SK-N-SH treated with all-trans-retinoic acid at 6 μM for 48 hours (cell line): ENCODE measurements at regions not wholly inside any gene's neighbourhood (a gene's known extent, or its start where the extent isn't known, plus 50 kb on each side); places are given as distances from the start of the nearest gene placed in this dataset.

ENCODE experiments used
- ARNTL ChIP-seq: fragments of 450-650 bp; formaldehyde crosslinking; IDR thresholded peaks from 2 replicates; pipeline ENCODE4 v1.5.0; 2020; ENCODE audit warnings: low read depth, mild to moderate bottlenecking, moderate library complexity, borderline replicate concordance
- BACH2 ChIP-seq: fragments of 250-450 bp; sonication (Bioruptor Pico); IDR thresholded peaks from 2 replicates; pipeline ENCODE4 v1.9.0; 2021; ENCODE audit warnings: mild to moderate bottlenecking, borderline replicate concordance
- CREB5 ChIP-seq: fragments of 250-450 bp; sonication (Bioruptor Pico); IDR thresholded peaks from 2 replicates; pipeline ENCODE4 v1.5.1; 2020; ENCODE audit warnings: low read depth, mild to moderate bottlenecking, moderate library complexity
- ISL1 ChIP-seq: fragments of 250-450 bp; sonication (Bioruptor Pico); IDR thresholded peaks from 2 replicates; pipeline ENCODE4 v2.1.2; 2022; ENCODE audit warnings: mild to moderate bottlenecking, moderate library complexity
- POU6F1 ChIP-seq: fragments of 250-450 bp; sonication (Bioruptor Pico); IDR thresholded peaks from 2 replicates; pipeline ENCODE4 v1.8.0; 2021; ENCODE audit warnings: low read depth, mild to moderate bottlenecking, moderate library complexity, borderline replicate concordance
- PPARA ChIP-seq: fragments of 250-450 bp; sonication (Bioruptor Pico); IDR thresholded peaks from 2 replicates; pipeline ENCODE4 v1.5.0; 2020; ENCODE audit warnings: mild to moderate bottlenecking, borderline replicate concordance
- RARB ChIP-seq: fragments of 250-450 bp; sonication (Bioruptor Pico); IDR thresholded peaks from 2 replicates; pipeline ENCODE4 v1.8.0; 2021; ENCODE audit warnings: mild to moderate bottlenecking, moderate library complexity
- TSHZ2 ChIP-seq: fragments of 250-450 bp; sonication (Bioruptor Pico); IDR thresholded peaks from 2 replicates; pipeline ENCODE4 v1.5.0; 2020; ENCODE audit warnings: mild to moderate bottlenecking, moderate library complexity
- ZFP3 ChIP-seq: fragments of 250-450 bp; sonication (Bioruptor Pico); IDR thresholded peaks from 2 replicates; pipeline ENCODE4 v1.5.0; 2020; ENCODE audit warnings: mild to moderate bottlenecking, moderate library complexity
- ZFP30 ChIP-seq: fragments of 450-650 bp; formaldehyde crosslinking; IDR thresholded peaks from 2 replicates; pipeline ENCODE4 v1.5.0; 2022; ENCODE audit warnings: mild to moderate bottlenecking, moderate library complexity
- ZNF565 ChIP-seq: fragments of 450-650 bp; formaldehyde crosslinking; conservative IDR thresholded peaks from 2 replicates; pipeline ENCODE4 v1.5.0; 2020; ENCODE audit warnings: low read depth, mild to moderate bottlenecking, moderate library complexity
- ZNF70 ChIP-seq: fragments of 450-650 bp; formaldehyde crosslinking; IDR thresholded peaks from 2 replicates; pipeline ENCODE4 v1.5.0; 2020; ENCODE audit warnings: mild to moderate bottlenecking, moderate library complexity

- no peak for TF ChIP-seq ISL1 (CRISPR knock-in tag)
- TF ChIP-seq ZNF70 = no peak
- no peak for TF ChIP-seq ZFP3
- no peak for TF ChIP-seq ZFP30 (CRISPR knock-in tag)
- no peak for TF ChIP-seq ARNTL
- no peak for TF ChIP-seq POU6F1 (CRISPR knock-in tag)
- TF ChIP-seq TSHZ2 (CRISPR knock-in tag) = no peak
- no peak for TF ChIP-seq CREB5 (CRISPR knock-in tag)
- TF ChIP-seq RARB (CRISPR knock-in tag) = no peak
- no peak for TF ChIP-seq PPARA (CRISPR knock-in tag)
- no peak for TF ChIP-seq ZNF565
- no peak for TF ChIP-seq BACH2
Measured at GRCh38 chr12:53852992-53853391, 85.6 kb upstream of the HOXC13 start.
